ENCODE measurements at regions not wholly inside any gene's neighbourhood (a gene's known extent, or its start where the extent isn't known, plus 50 kb on each side); places are given as distances from the start of the nearest gene placed in this dataset.

GRCh38 chr20:60268491-60268890 is 310.3 kb downstream of the CDH26 start:
- Histone ChIP-seq H3K27me3 (no peaks in the 10 kb centered on the region), H3K36me3 (no peaks in the 10 kb centered on the region), H3K27ac (no peak overlapping the region), H3K9me3 (no peaks in the 10 kb centered on the region), H3K4me3 (no peak overlapping the region), H3K4me1 (ENCODE audit: insufficient read depth) (no peaks in the 10 kb centered on the region)
- WGBS, 3 donors, result 85 to 87% (median 87%) methylated on average over 4 of the region's 4 CpGs
- no peak for TF ChIP-seq POLR2A (IDR thresholded peaks at IDR 0.05)
- no peak for TF ChIP-seq EP300 (IDR thresholded peaks at IDR 0.05)
- TF ChIP-seq CTCF (IDR thresholded peaks at IDR 0.05), result no peak
- no peak for DNase-seq
- intact Hi-C loops (cut with DNase I), result no loop called here

- Histone ChIP-seq H3K27me3 (no peaks in the 10 kb centered on the region), H3K4me1 (ENCODE audit: insufficient read depth) (no peaks in the 10 kb centered on the region), H3K36me3 (no peaks in the 10 kb centered on the region), H3K27ac (no peak overlapping the region), H3K4me3 (no peak overlapping the region), H3K9me3 (no peaks in the 10 kb centered on the region)
- 30 to 46% (median 34%) methylated on average over 7 of the region's 7 CpGs for WGBS, 3 donors
- DNase-seq, result no peak
- TF ChIP-seq POLR2A (IDR thresholded peaks at IDR 0.05) (no peak), CTCF (IDR thresholded peaks at IDR 0.05) (no peak), EP300 (IDR thresholded peaks at IDR 0.05) (no peak)
- intact Hi-C loops (cut with DNase I), result no loop called here
Measured at GRCh38 chr20:60269573-60270162, 311.4 kb downstream of the CDH26 start.

- Histone ChIP-seq H3K4me1 (ENCODE audit: insufficient read depth) (no peaks in the 10 kb centered on the region), H3K4me3 (no peak overlapping the region), H3K9me3 (no peaks in the 10 kb centered on the region), H3K27ac (no peak overlapping the region), H3K27me3 (no peaks in the 10 kb centered on the region), H3K36me3 (no peaks in the 10 kb centered on the region)
- DNase-seq, result no peak
- TF ChIP-seq POLR2A (IDR thresholded peaks at IDR 0.05) (no peak), EP300 (IDR thresholded peaks at IDR 0.05) (no peak), CTCF (IDR thresholded peaks at IDR 0.05) (no peak)
- intact Hi-C loops (cut with DNase I), result no loop called here
- WGBS, 3 donors, result 78 to 89% (median 79%) methylated on average over 4 of the region's 4 CpGs
Measured at GRCh38 chr20:60270341-60270740, 312.1 kb downstream of the CDH26 start.

GRCh38 chr20:60271597-60271996 is 313.4 kb downstream of the CDH26 start:
- WGBS, 3 donors, result 24 to 48% (median 44%) methylated on average over 2 of the region's 2 CpGs
- H3K4me3 ChIP-seq, result no peak overlapping the region
- H3K4me1 ChIP-seq (ENCODE audit: insufficient read depth), result no peaks in the 10 kb centered on the region
- no peak for TF ChIP-seq EP300 (IDR thresholded peaks at IDR 0.05)
- TF ChIP-seq POLR2A (IDR thresholded peaks at IDR 0.05), result no peak
- no peak for TF ChIP-seq CTCF (IDR thresholded peaks at IDR 0.05)
- no peaks in the 10 kb centered on the region for H3K27me3 ChIP-seq
- no peaks in the 10 kb centered on the region for H3K36me3 ChIP-seq
- no peak overlapping the region for H3K27ac ChIP-seq
- no peaks in the 10 kb centered on the region for H3K9me3 ChIP-seq
- intact Hi-C loops (cut with DNase I), result no loop called here
- DNase-seq, result no peak
